Gastroesophageal sphincter (tissue), 3 donors: ENCODE measurements at regions not wholly inside any gene's neighbourhood (a gene's known extent, or its start where the extent isn't known, plus 50 kb on each side); places are given as distances from the start of the nearest gene placed in this dataset.

ENCODE experiments used
- CTCF ChIP-seq, 4 experiments: fragments of 200-600 bp in 2 of 4; fragments of 450-650 bp in 2 of 4; sonication (generic) in 1 of 4; IDR thresholded peaks; one replicate each; pipeline ENCODE4 v1.5.1; 2017 to 2019; ENCODE audit warnings: antibody characterized with exemption in 4 of 4, mild to moderate bottlenecking in 2 of 4, moderate library complexity in 2 of 4
- EP300 ChIP-seq: sonication (generic); formaldehyde crosslinking; IDR thresholded peaks from one replicate; pipeline ENCODE4 v1.6.1; 2017; ENCODE audit warnings: antibody characterized with exemption, mild to moderate bottlenecking

- TF ChIP-seq EP300 (no peak), CTCF (IDR thresholded peaks at IDR 0.05) (no peak)
Observed at GRCh38 chr3:178058629-178059028, 477.6 kb upstream of the KCNMB2 start.
